ENCODE measurements at regions not wholly inside any gene's neighbourhood (a gene's known extent, or its start where the extent isn't known, plus 50 kb on each side); places are given as distances from the start of the nearest gene placed in this dataset.

GRCh38 chr22:49510718-49511117 is 317.0 kb downstream of the BRD1 start:
- TF ChIP-seq CTCF (IDR thresholded peaks at IDR 0.05), result no peak
- no peak for TF ChIP-seq POLR2A (IDR thresholded peaks at IDR 0.05)

Data from adrenal gland (tissue), 5 donors.